SKM-1 (cell line): ENCODE measurements at regions not wholly inside any gene's neighbourhood (a gene's known extent, or its start where the extent isn't known, plus 50 kb on each side); places are given as distances from the start of the nearest gene placed in this dataset.
"Not testable (repeated sequence)": the region's sequence is repeated elsewhere in the genome, so short reads cannot be mapped to it uniquely, and the experiment has no call there.

Experiments used
- DNase-seq: peaks from one replicate; lab custom pipeline; 2025; ENCODE audit not compliant: unreplicated experiment; lab: John Stamatoyannopoulos, UW

DNA sequence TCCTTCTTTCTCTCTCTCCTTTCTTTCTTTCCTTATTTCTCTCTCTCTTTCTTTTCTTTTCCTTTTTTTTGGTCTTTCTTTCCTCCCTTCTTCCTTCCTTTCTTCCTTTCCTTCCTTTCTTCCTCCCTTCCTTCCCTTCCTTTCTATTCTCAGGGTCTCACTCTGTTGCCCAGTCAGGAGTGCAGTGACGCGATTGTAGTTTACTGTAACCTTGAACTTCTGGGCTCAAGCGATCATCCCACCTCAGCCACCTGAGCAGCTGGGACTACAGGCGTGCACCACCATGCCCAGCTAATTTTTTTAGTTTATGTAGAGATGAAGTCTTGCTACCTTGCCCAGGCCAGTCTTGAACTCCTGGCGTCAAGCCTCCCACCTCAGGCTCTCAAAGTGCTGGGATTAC, 83.8 kb upstream of the PPM1B start:
- no peak for DNase-seq

DNA sequence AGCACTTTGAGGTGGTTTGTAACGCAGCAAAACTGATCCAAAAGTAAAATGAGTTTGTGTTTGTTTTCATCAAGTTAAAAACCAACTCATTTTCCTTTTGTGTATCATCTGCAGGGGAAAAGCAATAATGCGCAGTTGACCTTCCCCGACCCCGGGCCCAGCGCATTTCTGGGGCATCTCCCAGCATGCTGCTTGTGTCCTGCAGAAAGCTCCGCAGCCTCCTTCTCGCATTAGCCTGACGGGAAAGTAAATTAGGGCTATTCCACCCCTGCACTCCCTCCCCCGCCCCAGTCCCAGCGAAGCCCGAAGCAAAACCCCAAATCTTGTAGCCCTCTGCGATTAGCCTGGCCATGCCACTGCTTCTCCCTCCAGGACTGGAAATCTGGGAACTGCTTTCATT, 82.0 kb upstream of the PPM1B start:
- DNase-seq, result no peak

GRCh38 chr2:44087036-44087713, 81.5 kb upstream of the PPM1B start:
- peak; percentile 79 for DNase-seq

DNA sequence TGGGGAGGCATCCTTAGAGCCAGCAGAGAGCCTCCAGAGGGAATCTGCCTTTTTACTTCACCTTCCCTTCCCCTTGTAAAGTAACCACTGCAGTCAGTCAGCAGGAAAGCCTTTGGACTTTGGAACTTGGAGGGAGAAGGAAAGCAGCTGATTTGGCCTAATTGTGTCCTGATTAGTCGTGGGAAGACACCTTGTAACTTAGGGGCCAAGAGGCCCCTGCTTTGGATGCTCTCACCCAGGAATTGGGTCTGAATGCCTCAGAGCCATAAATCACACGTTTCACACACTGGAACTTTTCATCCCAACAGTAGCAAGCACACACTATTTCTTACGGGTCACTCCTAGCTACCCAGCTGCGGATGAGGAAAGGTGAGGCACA, 81.0 kb upstream of the PPM1B start:
- no peak for DNase-seq

DNA sequence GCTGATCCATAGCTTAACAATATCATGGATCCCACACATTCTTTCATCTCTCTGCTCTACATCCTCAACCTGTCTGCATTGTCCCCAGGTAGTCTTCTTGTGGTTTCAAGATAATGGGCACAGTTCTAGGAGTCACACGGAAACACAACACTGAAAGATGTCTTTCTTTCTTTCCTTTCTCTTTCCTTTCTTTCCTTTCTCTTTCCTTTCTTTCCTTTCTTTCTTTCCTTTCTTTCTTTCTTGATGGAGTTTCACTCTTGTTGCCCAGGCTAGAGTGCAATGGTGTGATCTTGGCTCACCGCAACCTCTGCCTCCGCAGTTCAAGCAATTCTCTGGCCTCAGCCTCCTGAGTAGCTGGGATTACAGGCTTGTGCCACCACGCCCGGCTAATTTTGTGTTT, 76.2 kb upstream of the PPM1B start:
- not testable (repeated sequence) for DNase-seq

GRCh38 chr2:44093970-44094369, 74.7 kb upstream of the PPM1B start:
- no peak for DNase-seq

DNA sequence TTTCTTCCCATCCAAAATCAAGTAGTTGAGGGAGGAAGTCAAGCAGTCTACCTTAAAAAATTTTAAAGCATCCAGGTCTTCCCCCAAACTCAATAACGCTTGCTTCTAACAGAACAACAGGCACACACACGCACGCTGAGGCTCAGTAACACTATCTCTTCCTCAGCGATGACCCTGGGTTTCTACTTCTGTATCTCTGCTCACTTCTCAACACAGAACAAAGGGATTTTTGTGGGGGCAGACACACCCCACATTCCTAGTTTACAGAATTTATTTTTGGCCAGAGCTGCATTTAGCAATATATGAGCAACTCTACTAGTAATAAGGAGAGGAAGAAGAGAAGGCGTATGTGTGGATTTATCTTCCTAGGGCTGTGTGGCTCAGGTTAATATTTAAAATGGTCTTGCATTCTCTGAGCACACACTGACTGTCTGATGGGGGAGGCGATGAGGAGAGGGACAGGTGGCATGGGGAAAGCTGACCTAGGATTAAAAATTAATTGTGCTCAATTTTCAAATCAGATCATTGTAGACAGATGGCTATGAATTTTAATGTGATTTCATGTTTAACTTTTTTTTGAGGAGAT, 71.3 kb upstream of the PPM1B start:
- DNase-seq, result no peak

DNA sequence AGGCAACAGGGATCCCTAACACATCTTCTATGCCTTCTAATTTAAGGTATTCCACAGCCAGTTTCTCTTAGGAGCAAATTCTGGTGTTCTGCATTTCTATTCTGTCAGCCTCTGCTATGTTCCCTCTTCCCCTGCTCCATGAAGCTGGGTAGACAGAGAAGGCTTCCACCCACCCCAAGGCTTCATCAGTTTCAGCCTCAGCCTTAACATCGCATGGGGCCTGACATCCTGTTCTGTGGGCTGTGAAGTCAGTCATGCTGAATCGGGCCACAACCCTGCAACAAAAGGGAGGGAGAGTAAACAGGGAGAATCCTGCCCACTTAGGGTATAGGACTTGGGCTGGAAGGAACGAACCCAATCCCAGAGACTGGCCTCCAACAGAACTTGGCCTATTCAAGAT, 70.6 kb upstream of the PPM1B start:
- DNase-seq, result no peak

GRCh38 chr2:44098891-44099290, 69.8 kb upstream of the PPM1B start:
- DNase-seq, result no peak

DNA sequence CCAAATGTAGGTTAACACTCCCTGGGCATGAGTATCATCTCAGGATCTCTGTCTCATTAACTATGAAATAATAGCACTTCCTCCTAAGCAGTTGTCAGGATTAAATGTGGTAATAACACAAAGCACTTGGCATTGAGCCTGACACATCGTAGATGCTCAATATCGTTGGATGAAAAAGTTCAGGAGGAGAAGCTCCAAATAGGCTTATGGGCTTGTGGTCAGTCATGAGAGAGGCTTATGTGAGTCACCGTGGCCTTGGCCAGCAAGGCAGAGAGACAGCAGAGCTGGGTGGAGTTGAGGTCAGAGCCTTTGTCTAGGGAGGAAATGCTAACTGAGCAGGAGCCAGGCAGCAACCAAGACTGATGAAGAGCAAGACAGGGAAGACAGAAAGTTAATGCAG, 68.3 kb upstream of the PPM1B start:
- DNase-seq, result peak; percentile 65

GRCh38 chr2:44101246-44101645, 67.4 kb upstream of the PPM1B start:
- no peak for DNase-seq

DNA sequence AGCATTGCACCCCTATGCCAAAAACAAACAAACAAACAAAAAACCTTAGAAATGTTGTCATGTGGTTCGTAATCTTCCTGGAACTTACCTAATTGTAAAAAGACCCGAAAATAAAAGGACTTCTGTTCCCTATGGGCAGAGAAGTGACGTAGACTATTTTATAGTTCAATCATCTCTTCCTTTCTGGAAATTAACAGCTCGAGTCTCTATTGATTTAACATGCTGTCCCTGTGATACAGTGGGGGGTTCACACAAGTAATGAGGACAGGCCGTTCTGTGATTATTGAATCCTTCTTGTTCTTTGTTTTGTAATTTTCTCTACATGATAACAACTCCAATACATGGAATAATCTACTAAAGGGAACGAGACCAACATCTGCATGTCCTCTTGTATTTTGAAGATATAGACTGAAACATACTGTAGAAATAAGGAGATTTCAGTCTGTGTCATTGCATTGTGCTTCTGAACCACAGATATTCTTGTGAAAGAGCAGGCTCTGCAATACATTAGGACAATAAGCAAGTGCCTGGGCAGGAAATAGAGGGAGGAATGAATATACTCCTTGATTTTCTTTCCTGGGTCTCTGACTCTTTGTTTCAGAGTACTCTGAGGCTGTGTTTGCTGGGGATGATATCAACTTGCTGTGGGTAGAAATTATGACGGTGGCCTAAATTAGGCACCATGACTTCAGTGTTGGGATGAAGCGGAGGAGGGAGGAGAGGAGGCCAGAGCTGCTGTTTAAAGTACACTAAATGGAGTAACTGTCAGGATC, 65.7 kb upstream of the PPM1B start:
- no peak for DNase-seq

DNA sequence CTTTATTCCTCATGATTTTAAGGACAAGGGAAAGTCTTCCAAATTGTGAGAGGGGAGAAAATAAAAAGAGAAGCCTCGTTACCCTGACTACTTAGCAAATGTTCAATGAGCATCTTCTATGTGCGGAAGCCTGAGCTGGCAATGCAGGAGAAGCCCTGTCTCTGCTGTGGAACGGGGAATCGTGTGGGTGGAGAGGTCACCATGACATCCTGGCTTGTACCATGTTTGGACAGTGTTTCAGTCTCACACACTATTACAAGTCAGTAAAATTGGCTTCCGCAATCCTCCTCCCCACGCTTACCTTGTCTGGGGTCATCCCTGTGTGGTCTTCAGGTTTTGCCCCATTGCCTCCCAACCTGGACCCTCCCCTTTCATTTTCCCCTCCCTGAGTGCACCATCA, 65.0 kb upstream of the PPM1B start:
- DNase-seq, result no peak

GRCh38 chr2:44104855-44105271, 63.8 kb upstream of the PPM1B start:
- no peak for DNase-seq

DNA sequence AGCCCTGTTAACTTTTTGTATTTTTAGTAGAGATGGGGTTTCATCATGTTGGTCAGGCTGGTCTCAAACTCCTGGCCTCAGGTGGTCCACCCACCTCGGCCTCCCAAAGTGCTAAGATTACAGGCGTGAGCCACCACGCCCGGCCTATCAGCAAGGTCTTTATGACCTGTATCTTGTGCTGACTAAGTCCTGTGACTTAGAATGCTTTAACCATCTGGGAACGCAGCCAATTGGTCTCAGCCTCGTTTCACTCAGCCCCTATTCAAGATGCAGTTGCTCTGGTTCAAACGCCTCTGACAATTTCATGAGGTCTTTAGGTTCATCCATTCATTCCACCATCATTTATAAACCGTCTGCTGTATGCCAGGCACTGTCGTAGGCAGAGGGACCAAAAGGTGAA, 62.2 kb upstream of the PPM1B start:
- not testable (repeated sequence) for DNase-seq

- DNase-seq, result no peak
Observed at GRCh38 chr2:44107086-44107740, 61.5 kb upstream of the PPM1B start.

GRCh38 chr2:44107974-44108373, 60.7 kb upstream of the PPM1B start:
- DNase-seq, result no peak

DNA sequence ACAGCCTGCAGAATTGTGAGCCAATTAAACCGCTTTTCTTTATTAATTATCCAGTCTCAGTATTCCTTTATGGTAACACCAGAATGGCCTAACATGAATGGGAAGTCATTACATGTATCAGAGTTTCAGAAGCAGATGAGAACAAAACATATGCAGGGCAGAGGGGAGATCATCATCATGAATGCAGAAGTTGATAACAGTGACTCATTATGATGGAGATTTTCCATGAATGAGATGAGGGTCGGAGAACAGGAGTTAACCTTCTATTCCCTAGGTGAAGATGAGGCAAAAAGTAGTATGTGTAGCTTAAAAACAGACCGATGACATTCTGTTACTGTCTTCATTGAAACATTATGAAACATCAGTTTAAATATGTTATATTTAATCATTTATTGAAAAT, 59.5 kb upstream of the PPM1B start:
- no peak for DNase-seq

- DNase-seq, result no peak
Observed at GRCh38 chr2:44110444-44110843, 58.2 kb upstream of the PPM1B start.

DNA sequence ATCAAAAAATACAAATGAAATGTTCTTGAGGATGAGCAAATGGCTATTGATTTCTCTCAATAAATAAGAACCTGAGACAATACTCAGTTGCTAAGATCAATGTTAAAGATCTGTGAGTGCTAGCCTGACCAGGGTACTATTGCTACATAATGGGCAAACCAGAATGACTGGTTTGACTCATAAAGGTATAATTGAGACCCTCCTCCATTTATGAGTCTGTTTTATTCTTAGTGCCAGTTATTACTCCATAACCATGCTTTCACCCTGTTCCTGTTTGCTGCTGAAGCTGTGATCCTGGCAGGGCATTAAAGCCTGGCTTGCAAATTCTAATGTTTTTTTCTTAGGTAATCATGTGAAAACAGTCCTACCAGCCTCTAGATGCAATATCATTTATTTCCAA, 56.6 kb upstream of the PPM1B start:
- DNase-seq, result no peak

- no peak for DNase-seq
Observed at GRCh38 chr2:44116319-44116718, 52.4 kb upstream of the PPM1B start.

GRCh38 chr2:44118257-44118656, 50.4 kb upstream of the PPM1B start:
- DNase-seq, result no peak
